DOHH2 (cell line): ENCODE measurements at regions not wholly inside any gene's neighbourhood (a gene's known extent, or its start where the extent isn't known, plus 50 kb on each side); places are given as distances from the start of the nearest gene placed in this dataset.

Experiments
- EZH2phosphoT487 ChIP-seq: fragments of 200-600 bp; sonication (generic); IDR thresholded peaks from 2 replicates; pipeline ENCODE4 v1.6.1; 2017; ENCODE audit warnings: borderline replicate concordance, mild to moderate bottlenecking, antibody characterized with exemption, low read length, moderate library complexity, mixed read lengths
- TF ChIP-seq, protein P1 (sequence below): fragments of 200-600 bp; sonication (generic); IDR thresholded peaks from one replicate; pipeline ENCODE4 v1.5.1; 2014; ENCODE audit warnings: antibody characterized with exemption, mild to moderate bottlenecking, low read depth, low read length; ENCODE audit not compliant: poor library complexity, severe bottlenecking

DNA sequence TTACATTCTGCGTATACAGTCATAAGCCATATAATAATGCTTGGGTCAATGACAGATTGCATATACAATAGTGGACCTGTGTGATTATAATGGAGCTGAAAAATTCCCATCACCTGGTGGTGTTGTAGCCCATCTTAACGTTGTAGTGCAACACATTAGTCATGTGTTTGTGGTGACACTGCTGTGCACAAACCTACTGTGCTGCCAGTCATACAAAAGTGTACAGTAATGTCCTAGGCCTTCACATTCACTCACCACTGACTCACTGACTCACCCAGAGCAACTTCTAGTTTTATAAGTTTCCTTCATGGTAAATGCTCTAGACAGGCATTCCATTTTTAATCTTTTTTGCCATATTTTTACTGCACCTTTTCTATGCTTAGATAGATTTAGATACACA, 194.8 kb upstream of the SEL1L start:
- no peak for TF ChIP-seq EZH2phosphoT487
- TF ChIP-seq, protein P1, sequence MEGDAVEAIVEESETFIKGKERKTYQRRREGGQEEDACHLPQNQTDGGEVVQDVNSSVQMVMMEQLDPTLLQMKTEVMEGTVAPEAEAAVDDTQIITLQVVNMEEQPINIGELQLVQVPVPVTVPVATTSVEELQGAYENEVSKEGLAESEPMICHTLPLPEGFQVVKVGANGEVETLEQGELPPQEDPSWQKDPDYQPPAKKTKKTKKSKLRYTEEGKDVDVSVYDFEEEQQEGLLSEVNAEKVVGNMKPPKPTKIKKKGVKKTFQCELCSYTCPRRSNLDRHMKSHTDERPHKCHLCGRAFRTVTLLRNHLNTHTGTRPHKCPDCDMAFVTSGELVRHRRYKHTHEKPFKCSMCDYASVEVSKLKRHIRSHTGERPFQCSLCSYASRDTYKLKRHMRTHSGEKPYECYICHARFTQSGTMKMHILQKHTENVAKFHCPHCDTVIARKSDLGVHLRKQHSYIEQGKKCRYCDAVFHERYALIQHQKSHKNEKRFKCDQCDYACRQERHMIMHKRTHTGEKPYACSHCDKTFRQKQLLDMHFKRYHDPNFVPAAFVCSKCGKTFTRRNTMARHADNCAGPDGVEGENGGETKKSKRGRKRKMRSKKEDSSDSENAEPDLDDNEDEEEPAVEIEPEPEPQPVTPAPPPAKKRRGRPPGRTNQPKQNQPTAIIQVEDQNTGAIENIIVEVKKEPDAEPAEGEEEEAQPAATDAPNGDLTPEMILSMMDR: no peak
